H9 (cell line): ENCODE measurements at regions not wholly inside any gene's neighbourhood (a gene's known extent, or its start where the extent isn't known, plus 50 kb on each side); places are given as distances from the start of the nearest gene placed in this dataset.

Experiments
- DNase-seq: peaks from one replicate; pipeline ENCODE4 v3.0.0-alpha.2; 2017
- H2AFZ ChIP-seq: one replicate; pipeline ENCODE4 v1.6.1; 2013; ENCODE audit warnings: mild to moderate bottlenecking, low read length, control low read depth, moderate library complexity
- H2AK5ac ChIP-seq: 2 replicates; pipeline ENCODE4 v1.6.1; 2013; ENCODE audit warnings: low read length, control low read depth, mixed read lengths; ENCODE audit not compliant: insufficient read length
- H2BK120ac ChIP-seq: one replicate; pipeline ENCODE4 v1.6.1; 2013; ENCODE audit warnings: low read depth, mild to moderate bottlenecking, low read length, control low read depth, inconsistent platforms; ENCODE audit not compliant: poor library complexity, severe bottlenecking
- H2BK12ac ChIP-seq: 2 replicates; pipeline ENCODE4 v1.6.1; 2013; ENCODE audit warnings: low read length, control low read depth, mixed read lengths, low read depth; ENCODE audit not compliant: insufficient read length
- H2BK15ac ChIP-seq: 2 replicates; pipeline ENCODE4 v1.6.1; 2013; ENCODE audit warnings: low read depth, low read length, control low read depth
- H2BK20ac ChIP-seq: one replicate; pipeline ENCODE4 v1.6.1; 2013; ENCODE audit warnings: low read depth, mild to moderate bottlenecking, low read length, control low read depth, inconsistent platforms; ENCODE audit not compliant: poor library complexity, severe bottlenecking
- H2BK5ac ChIP-seq: 2 replicates; pipeline ENCODE4 v1.6.1; 2013; ENCODE audit warnings: low read length, control low read depth, mixed read lengths; ENCODE audit not compliant: insufficient read length
- H3K14ac ChIP-seq: 2 replicates; pipeline ENCODE4 v1.6.1; 2013; ENCODE audit warnings: low read length, control low read depth; ENCODE audit not compliant: insufficient read depth
- H3K18ac ChIP-seq: 2 replicates; pipeline ENCODE4 v1.6.1; 2013; ENCODE audit warnings: low read depth, mild to moderate bottlenecking, mixed read lengths, low read length, control low read depth; ENCODE audit not compliant: insufficient read length
- H3K23ac ChIP-seq: 2 replicates; pipeline ENCODE4 v1.6.1; 2013; ENCODE audit warnings: low read length, control low read depth, mixed read lengths, low read depth; ENCODE audit not compliant: insufficient read length
- H3K23me2 ChIP-seq: 2 replicates; pipeline ENCODE4 v1.6.1; 2013; ENCODE audit warnings: low read depth, mild to moderate bottlenecking, mixed read lengths, low read length, control low read depth; ENCODE audit not compliant: insufficient read length, poor library complexity, severe bottlenecking
- H3K27ac ChIP-seq: 2 replicates; pipeline ENCODE4 v1.5.1; 2013; ENCODE audit warnings: low read length, control low read depth, mixed read lengths, low read depth; ENCODE audit not compliant: insufficient read length
- H3K27me3 ChIP-seq: 2 replicates; pipeline ENCODE4 v1.6.1; 2013; ENCODE audit warnings: low read length, control low read depth, inconsistent platforms; ENCODE audit not compliant: insufficient read depth
- H3K4ac ChIP-seq: 2 replicates; pipeline ENCODE4 v1.6.1; 2013; ENCODE audit warnings: low read depth, mild to moderate bottlenecking, control low read depth, inconsistent platforms, low read length, moderate library complexity
- H3K4me1 ChIP-seq: 2 replicates; pipeline ENCODE4 v1.6.1; 2013; ENCODE audit warnings: low read length, control low read depth, inconsistent platforms; ENCODE audit not compliant: insufficient read depth
- H3K4me2 ChIP-seq: 2 replicates; pipeline ENCODE4 v1.6.1; 2013; ENCODE audit warnings: low read length, control low read depth, mixed read lengths; ENCODE audit not compliant: insufficient read length, insufficient read depth
- H3K56ac ChIP-seq: 2 replicates; pipeline ENCODE4 v1.6.1; 2013; ENCODE audit warnings: low read depth, mild to moderate bottlenecking, mixed read lengths, low read length, control low read depth; ENCODE audit not compliant: insufficient read length
- H3K79me1 ChIP-seq: 2 replicates; pipeline ENCODE4 v1.6.1; 2013; ENCODE audit warnings: low read depth, mild to moderate bottlenecking, moderate library complexity, low read length, control low read depth, inconsistent platforms; ENCODE audit not compliant: insufficient read depth, poor library complexity, severe bottlenecking
- H3K79me2 ChIP-seq: 2 replicates; pipeline ENCODE4 v1.6.1; 2013; ENCODE audit warnings: low read length, control low read depth, inconsistent platforms; ENCODE audit not compliant: insufficient read depth
- H3K9ac ChIP-seq: 2 replicates; pipeline ENCODE4 v1.6.1; 2013; ENCODE audit warnings: low read length, control low read depth, mixed read lengths; ENCODE audit not compliant: insufficient read length; ENCODE audit errors: extremely low read depth
- H3K9me3 ChIP-seq: one replicate; pipeline ENCODE4 v1.6.1; 2013; ENCODE audit warnings: low read depth, low read length, inconsistent platforms; ENCODE audit not compliant: control insufficient read depth
- H3T11ph ChIP-seq: one replicate; pipeline ENCODE4 v1.6.1; 2013; ENCODE audit warnings: mild to moderate bottlenecking, low read length, control low read depth, inconsistent platforms
- H4K20me1 ChIP-seq: one replicate; pipeline ENCODE4 v1.6.1; 2013; ENCODE audit not compliant: control insufficient read depth, insufficient read length, insufficient read depth
- H4K5ac ChIP-seq: 2 replicates; pipeline ENCODE4 v1.6.1; 2013; ENCODE audit warnings: low read depth, mild to moderate bottlenecking, mixed read lengths, low read length, control low read depth; ENCODE audit not compliant: insufficient read length
- H4K8ac ChIP-seq: replicated peaks from 2 replicates; pipeline ENCODE4 v1.6.1; 2013; ENCODE audit warnings: low read length, control low read depth, mixed read lengths, low read depth; ENCODE audit not compliant: insufficient read length
- H4K91ac ChIP-seq: 2 replicates; pipeline ENCODE4 v1.6.1; 2013; ENCODE audit warnings: low read depth, mild to moderate bottlenecking, moderate library complexity, mixed read lengths, low read length, control low read depth; ENCODE audit not compliant: insufficient read length
- H3K27ac Mint-ChIP-seq, 3 experiments: 2 replicates in 2 of 3; 3 replicates in 1 of 3; pipeline ENCODE4 v1.8.0; 2020 to 2021; ENCODE audit warnings: mixed read lengths in 3 of 3, mild to moderate bottlenecking in 1 of 3, moderate library complexity in 1 of 3
- H3K27me3 Mint-ChIP-seq: 2 replicates; pipeline ENCODE4 v1.8.0; 2021; ENCODE audit warnings: low read depth, mild to moderate bottlenecking, moderate library complexity, mixed read lengths
- H3K36me3 Mint-ChIP-seq, 3 experiments: 2 replicates in 2 of 3; 3 replicates in 1 of 3; pipeline ENCODE4 v1.8.0; 2020 to 2021; ENCODE audit warnings: low read depth in 3 of 3, mixed read lengths in 3 of 3; ENCODE audit not compliant: insufficient read depth in 1 of 3
- H3K4me1 Mint-ChIP-seq, 2 experiments: 2 replicates each; pipeline ENCODE4 v1.8.0; 2020; ENCODE audit warnings: mixed read lengths in 2 of 2
- H3K4me3 Mint-ChIP-seq, 2 experiments: 2 replicates in 1 of 2; 3 replicates in 1 of 2; pipeline ENCODE4 v1.8.0; 2020 to 2021; ENCODE audit warnings: mild to moderate bottlenecking in 2 of 2, mixed read lengths in 2 of 2, moderate library complexity in 1 of 2
- H3K9me3 Mint-ChIP-seq, 2 experiments: 2 replicates in 1 of 2; 3 replicates in 1 of 2; pipeline ENCODE4 v1.8.0; 2020; ENCODE audit warnings: mild to moderate bottlenecking in 2 of 2, mixed read lengths in 2 of 2, moderate library complexity in 1 of 2
- CTCF ChIP-seq: fragments of 200-600 bp; sonication (generic); conservative IDR thresholded peaks from 3 replicates; pipeline ENCODE4 v1.8.0; 2021; ENCODE audit warnings: antibody characterized with exemption, mild to moderate bottlenecking
- WGBS: extraction: QIAGEN DNeasy Blood & Tissue Kit; methylation state at CpG from one replicate; pipeline ENCODE4 v1.1.7; 2013; ENCODE audit warnings: missing lambda C conversion rate, low lambda C conversion rate, mixed read lengths; ENCODE audit not compliant: insufficient read length; ENCODE audit errors: extremely low coverage; 5-methylcytosine and 5-hydroxymethylcytosine counted together

GRCh38 chr2:217027414-217027813, 167.6 kb upstream of the TNP1 start:
- no peak overlapping the region for H3K23ac ChIP-seq
- no peaks in the 10 kb centered on the region for H3K36me3 Mint-ChIP-seq
- no peak overlapping the region for H3T11ph ChIP-seq
- peaks cover 13 to 18% of the 10 kb centered on the region in 2 experiments for H3K4me1 Mint-ChIP-seq
- H4K5ac ChIP-seq = no peak overlapping the region
- H2BK5ac ChIP-seq = no peak overlapping the region
- no peak overlapping the region for H3K14ac ChIP-seq
- no peaks in the 10 kb centered on the region for H3K27me3 ChIP-seq
- H3K4ac ChIP-seq = no peak overlapping the region
- H4K8ac ChIP-seq = no peak overlapping the region
- no peaks in the 10 kb centered on the region for H3K79me1 ChIP-seq
- H3K79me2 ChIP-seq = no peaks in the 10 kb centered on the region
- no peak overlapping the region for H3K9ac ChIP-seq
- H3K27me3 Mint-ChIP-seq = peaks cover 22% of the 10 kb centered on the region
- H3K18ac ChIP-seq = no peak overlapping the region
- H4K91ac ChIP-seq = no peak overlapping the region
- H3K4me2 ChIP-seq = no peak overlapping the region
- no peaks in the 10 kb centered on the region for H4K20me1 ChIP-seq
- no peaks in the 10 kb centered on the region for H3K23me2 ChIP-seq
- H3K4me1 ChIP-seq = no peaks in the 10 kb centered on the region
- no peak overlapping the region for H3K56ac ChIP-seq
- WGBS = no CpG with 5 or more reads among the region's 1 CpG
- TF ChIP-seq CTCF = no peak
- no peaks in the 10 kb centered on the region for H3K9me3 ChIP-seq
- no peak overlapping the region for H2BK20ac ChIP-seq
- no peak overlapping the region for H3K27ac ChIP-seq
- H3K9me3 Mint-ChIP-seq = no peaks in the 10 kb centered on the region
- H3K27ac Mint-ChIP-seq = no peak overlapping the region
- no peak overlapping the region for H3K4me3 Mint-ChIP-seq
- H2BK12ac ChIP-seq = no peak overlapping the region
- no peak overlapping the region for H2BK120ac ChIP-seq
- no peak overlapping the region for H2AK5ac ChIP-seq
- DNase-seq = no peak
- no peak overlapping the region for H2AFZ ChIP-seq
- H2BK15ac ChIP-seq = no peak overlapping the region
